Neural cell (in vitro differentiated cells): ENCODE measurements at regions not wholly inside any gene's neighbourhood (a gene's known extent, or its start where the extent isn't known, plus 50 kb on each side); places are given as distances from the start of the nearest gene placed in this dataset.

Experiments
- H2AFZ ChIP-seq: fragments of 200-600, 300-800 bp; sonication (generic), shearing (Covaris generic); 2 replicates; pipeline ENCODE4 v1.6.0; 2014; ENCODE audit warnings: low read depth, mild to moderate bottlenecking, antibody characterized with exemption, low read length, moderate library complexity
- H3F3A ChIP-seq: fragments of 200-600 bp; shearing (Covaris generic); 2 replicates; pipeline ENCODE4 v1.6.1; 2016; ENCODE audit warnings: mild to moderate bottlenecking, moderate library complexity, mixed read lengths, antibody characterized with exemption, low read length; ENCODE audit not compliant: insufficient read depth, poor library complexity, severe bottlenecking
- H3K27ac ChIP-seq: fragments of 200-600, 300-800 bp; sonication (generic), shearing (Covaris generic); 2 replicates; pipeline ENCODE4 v1.5.1; 2014; ENCODE audit warnings: mild to moderate bottlenecking, low read length, moderate library complexity
- H3K27me3 ChIP-seq: fragments of 300-800, 200-600 bp; sonication (generic), shearing (Covaris generic); 2 replicates; pipeline ENCODE4 v1.6.0; 2014; ENCODE audit warnings: mild to moderate bottlenecking, low read depth, low read length, moderate library complexity; ENCODE audit not compliant: insufficient read depth
- H3K36me3 ChIP-seq: fragments of 300-800, 200-600 bp; sonication (generic), shearing (Covaris generic); 2 replicates; pipeline ENCODE4 v1.5.1; 2014; ENCODE audit warnings: mild to moderate bottlenecking, antibody characterized with exemption, low read length, moderate library complexity; ENCODE audit not compliant: insufficient read depth
- H3K4me2 ChIP-seq: fragments of 300-800, 200-600 bp; sonication (generic), shearing (Covaris generic); 2 replicates; pipeline ENCODE4 v1.6.0; 2014; ENCODE audit warnings: mild to moderate bottlenecking, low read length
- H3K4me3 ChIP-seq: fragments of 300-800, 200-600 bp; sonication (generic), shearing (Covaris generic); 2 replicates; pipeline ENCODE4 v1.5.1; 2014; ENCODE audit warnings: mild to moderate bottlenecking, low read length, moderate library complexity
- H3K79me2 ChIP-seq: fragments of 200-600 bp; shearing (Covaris generic); replicated peaks from 2 replicates; pipeline ENCODE4 v1.6.0; 2014; ENCODE audit warnings: mild to moderate bottlenecking, low read length, moderate library complexity; ENCODE audit not compliant: insufficient read depth
- H3K9ac ChIP-seq: fragments of 300-800, 200-600 bp; sonication (generic), shearing (Covaris generic); 2 replicates; pipeline ENCODE4 v1.6.1; 2016; ENCODE audit warnings: mild to moderate bottlenecking, low read length, mixed read lengths
- H3K9me2 ChIP-seq: fragments of 200-600 bp; shearing (Covaris generic); 2 replicates; pipeline ENCODE4 v1.6.1; 2016; ENCODE audit warnings: mild to moderate bottlenecking, low read length, mixed read lengths; ENCODE audit not compliant: insufficient read depth
- H3K9me3 ChIP-seq: fragments of 200-600, 300-800 bp; sonication (generic), shearing (Covaris generic); 2 replicates; pipeline ENCODE4 v1.6.1; 2016; ENCODE audit warnings: mild to moderate bottlenecking, mixed run types, low read length, moderate library complexity, mixed read lengths
- H4K20me1 ChIP-seq: fragments of 200-600 bp; shearing (Covaris generic); 2 replicates; pipeline ENCODE4 v1.6.1; 2016; ENCODE audit warnings: mild to moderate bottlenecking, mixed run types; ENCODE audit not compliant: insufficient read depth
- CTCF ChIP-seq: fragments of 450-650 bp; IDR thresholded peaks from 2 replicates; pipeline ENCODE4 v1.5.1; 2014; ENCODE audit warnings: antibody characterized with exemption, mild to moderate bottlenecking, moderate library complexity; ENCODE audit not compliant: poor library complexity, severe bottlenecking
- EP300 ChIP-seq: fragments of 450-650 bp; conservative IDR thresholded peaks from 2 replicates; pipeline ENCODE4 v1.6.1; 2014; ENCODE audit warnings: antibody characterized with exemption, mild to moderate bottlenecking, moderate library complexity; ENCODE audit not compliant: poor library complexity, severe bottlenecking
- EZH2 ChIP-seq: fragments of 200-600, 300-800 bp; shearing (Covaris generic), sonication (generic); IDR thresholded peaks from 2 replicates; pipeline ENCODE4 v1.6.1; 2014; ENCODE audit warnings: antibody characterized with exemption, low read length, borderline replicate concordance, mild to moderate bottlenecking; ENCODE audit not compliant: insufficient read depth, poor library complexity, severe bottlenecking
- MXI1 ChIP-seq: fragments of 450-650 bp; conservative IDR thresholded peaks from 2 replicates; pipeline ENCODE4 v1.6.1; 2014; ENCODE audit warnings: antibody characterized with exemption, mild to moderate bottlenecking; ENCODE audit not compliant: poor library complexity, severe bottlenecking
- POLR2AphosphoS5 ChIP-seq: IDR thresholded peaks from 2 replicates; pipeline ENCODE4 v1.6.1; 2012
- RAD21 ChIP-seq: fragments of 450-650 bp; conservative IDR thresholded peaks from 2 replicates; pipeline ENCODE4 v1.6.1; 2014; ENCODE audit warnings: antibody characterized with exemption, mild to moderate bottlenecking, moderate library complexity
- REST ChIP-seq: IDR thresholded peaks from 2 replicates; pipeline ENCODE4 v1.6.1; 2012; ENCODE audit warnings: borderline replicate concordance
- SMC3 ChIP-seq: fragments of 450-650 bp; conservative IDR thresholded peaks from 2 replicates; pipeline ENCODE4 v1.6.1; 2014; ENCODE audit warnings: antibody characterized with exemption, mild to moderate bottlenecking, moderate library complexity; ENCODE audit not compliant: poor library complexity
- TAF1 ChIP-seq: IDR thresholded peaks from 2 replicates; pipeline ENCODE4 v1.6.1; 2012; ENCODE audit warnings: low read depth

DNA sequence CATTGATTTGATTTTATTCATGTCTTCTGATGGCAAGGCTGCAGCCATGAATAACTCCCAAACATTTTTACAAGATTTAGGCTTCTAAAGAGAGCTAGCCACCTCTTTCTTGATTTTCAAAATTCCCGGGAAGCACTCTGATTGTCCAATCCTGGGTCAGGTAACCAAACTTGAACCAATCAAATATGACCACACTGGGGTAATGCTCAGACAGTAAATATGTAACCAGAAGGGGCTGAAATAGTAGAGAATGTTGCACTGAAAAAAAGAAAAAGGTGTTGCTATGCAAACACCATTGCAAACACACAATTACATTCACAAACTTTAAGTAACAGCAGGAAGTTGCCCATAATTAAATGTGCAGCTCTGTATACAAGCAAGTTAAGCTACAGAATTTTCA is 112.9 kb upstream of the IQCM start:
- no peaks in the 10 kb centered on the region for H3K36me3 ChIP-seq
- H4K20me1 ChIP-seq, result no peaks in the 10 kb centered on the region
- H3K79me2 ChIP-seq, result no peaks in the 10 kb centered on the region
- no peaks in the 10 kb centered on the region for H3F3A ChIP-seq
- no peaks in the 10 kb centered on the region for H3K9me2 ChIP-seq
- H3K4me3 ChIP-seq, result no peak overlapping the region
- TF ChIP-seq POLR2AphosphoS5 (no peak), MXI1 (no peak), REST (no peak), SMC3 (no peak), CTCF (no peak), EP300 (no peak), TAF1 (no peak), EZH2 (no peak), RAD21 (no peak)
- H3K9me3 ChIP-seq, result no peaks in the 10 kb centered on the region
- H3K9ac ChIP-seq, result no peak overlapping the region
- H2AFZ ChIP-seq, result no peak overlapping the region
- no peaks in the 10 kb centered on the region for H3K27me3 ChIP-seq
- no peak overlapping the region for H3K4me2 ChIP-seq
- no peak overlapping the region for H3K27ac ChIP-seq

DNA sequence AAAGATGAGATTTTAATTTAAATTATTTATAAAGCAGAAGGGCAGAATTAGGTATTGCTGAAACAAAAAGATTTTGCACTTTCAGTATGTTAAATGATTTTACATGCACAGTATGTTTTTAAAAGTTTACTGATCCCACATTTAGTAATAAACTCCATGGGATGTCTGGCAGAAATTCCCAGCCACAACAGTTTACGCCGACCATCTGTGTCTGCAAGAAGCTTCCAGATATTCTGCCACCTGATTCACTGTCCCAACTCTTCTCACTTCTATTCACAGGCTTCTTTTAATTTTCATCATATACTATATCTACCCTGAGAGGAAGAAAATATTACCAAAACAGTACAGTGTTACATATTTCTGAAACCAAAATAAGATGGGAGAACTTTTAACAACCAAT is 115.8 kb upstream of the IQCM start:
- Histone ChIP-seq H2AFZ (no peak overlapping the region), H3K4me3 (no peak overlapping the region), H3F3A (no peaks in the 10 kb centered on the region), H3K79me2 (no peaks in the 10 kb centered on the region), H3K9me2 (no peaks in the 10 kb centered on the region), H3K27me3 (no peaks in the 10 kb centered on the region), H3K4me2 (no peak overlapping the region), H4K20me1 (no peaks in the 10 kb centered on the region), H3K9ac (no peak overlapping the region), H3K36me3 (no peaks in the 10 kb centered on the region), H3K27ac (no peak overlapping the region), H3K9me3 (no peaks in the 10 kb centered on the region)
- TF ChIP-seq TAF1 (no peak), EZH2 (no peak), REST (no peak), SMC3 (no peak), CTCF (no peak), POLR2AphosphoS5 (no peak), EP300 (no peak), RAD21 (no peak), MXI1 (no peak)
